A673 (cell line): ENCODE measurements at regions not wholly inside any gene's neighbourhood (a gene's known extent, or its start where the extent isn't known, plus 50 kb on each side); places are given as distances from the start of the nearest gene placed in this dataset.

Experiments used
- BruUV-seq: library from RNA; stranded (reverse); fragments of 400-500 nt; replicated peaks from 2 replicates; lab custom pipeline; 2021; lab: Mats Ljungman, UMichigan
- CTCF ChIA-PET: fragments of 300-600 bp; sonication (Branson Sonifier 250); formaldehyde crosslinking; loops from one replicate; lab custom pipeline; 2022; ENCODE audit warnings: antibody characterized with exemption; lab: Charles Lee
- POLR2A ChIA-PET: fragments of 300-600 bp; sonication (Branson Sonifier 250); formaldehyde crosslinking; loops from one replicate; lab custom pipeline; 2022; ENCODE audit warnings: antibody characterized with exemption; ENCODE audit not compliant: low non-redundant PET; lab: Charles Lee
- DNase-seq: peaks from one replicate; pipeline ENCODE4 v3.0.0-alpha.2; 2015; ENCODE audit warnings: low spot score
- H3K27ac ChIP-seq: fragments of 200-600 bp; sonication (generic); 2 replicates; pipeline ENCODE4 v1.5.1; 2016; ENCODE audit warnings: mixed run types, low read depth, mild to moderate bottlenecking, mixed read lengths, antibody characterized with exemption, low read length; ENCODE audit not compliant: poor library complexity, severe bottlenecking
- H3K27me3 ChIP-seq: fragments of 200-600 bp; sonication (generic); replicated peaks from 2 replicates; pipeline ENCODE4 v1.6.1; 2017; ENCODE audit warnings: mixed run types, low read depth, mild to moderate bottlenecking, mixed read lengths, antibody characterized with exemption, low read length; ENCODE audit not compliant: insufficient read depth, poor library complexity
- H3K36me3 ChIP-seq: fragments of 200-600 bp; sonication (generic); 2 replicates; pipeline ENCODE4 v1.6.1; 2016; ENCODE audit warnings: mixed run types, mild to moderate bottlenecking, mixed read lengths, antibody characterized with exemption, low read length; ENCODE audit not compliant: insufficient read depth, poor library complexity, severe bottlenecking
- H3K4me1 ChIP-seq: fragments of 200-600 bp; sonication (generic); 2 replicates; pipeline ENCODE4 v1.6.1; 2017; ENCODE audit warnings: mixed run types, mild to moderate bottlenecking, mixed read lengths, antibody characterized with exemption, low read length; ENCODE audit not compliant: insufficient read depth, poor library complexity, severe bottlenecking
- H3K4me3 ChIP-seq: fragments of 200-600 bp; sonication (generic); 2 replicates; pipeline ENCODE4 v1.5.1; 2016; ENCODE audit warnings: low read depth, mixed run types, mild to moderate bottlenecking, mixed read lengths, low read length; ENCODE audit not compliant: poor library complexity, severe bottlenecking
- H3K9me3 ChIP-seq: fragments of 200-600 bp; sonication (generic); 2 replicates; pipeline ENCODE4 v1.6.1; 2016; ENCODE audit warnings: mixed run types, low read depth, mild to moderate bottlenecking, mixed read lengths, antibody characterized with exemption, low read length; ENCODE audit not compliant: poor library complexity, severe bottlenecking
- CTCF ChIP-seq: fragments of 300-800, 200-600 bp; sonication (generic); conservative IDR thresholded peaks from 2 replicates; pipeline ENCODE4 v1.5.1; 2017; ENCODE audit warnings: low read depth, mild to moderate bottlenecking, antibody characterized with exemption, low read length, moderate library complexity, mixed read lengths
- EZH2 ChIP-seq: fragments of 200-600 bp; sonication (generic); IDR thresholded peaks from 2 replicates; pipeline ENCODE4 v1.6.1; 2017; ENCODE audit warnings: borderline replicate concordance, low read depth, mild to moderate bottlenecking, mixed read lengths, antibody characterized with exemption, low read length; ENCODE audit not compliant: poor library complexity, severe bottlenecking
- intact Hi-C: fragments of 100-400 bp; cut with micrococcal nuclease; formaldehyde crosslinking; loops from one replicate; pipeline ENCODE4 v1.10.0; 2022; ENCODE audit not compliant: unreplicated experiment

- DNase-seq = no peak
- Histone ChIP-seq H3K9me3 (peaks cover 9% of the 10 kb centered on the region), H3K27ac (no peak overlapping the region), H3K4me1 (no peaks in the 10 kb centered on the region), H3K36me3 (no peaks in the 10 kb centered on the region), H3K27me3 (no peaks in the 10 kb centered on the region), H3K4me3 (no peak overlapping the region)
- POLR2A ChIA-PET = no interaction called here
- BruUV-seq = no TSS peak
- CTCF ChIA-PET = no interaction called here
- intact Hi-C loops = no loop called here
- TF ChIP-seq CTCF = no peak
- no peak for TF ChIP-seq EZH2
Observed at GRCh38 chr6:156057869-156058268, 602.2 kb upstream of the NOX3 start.

DNA sequence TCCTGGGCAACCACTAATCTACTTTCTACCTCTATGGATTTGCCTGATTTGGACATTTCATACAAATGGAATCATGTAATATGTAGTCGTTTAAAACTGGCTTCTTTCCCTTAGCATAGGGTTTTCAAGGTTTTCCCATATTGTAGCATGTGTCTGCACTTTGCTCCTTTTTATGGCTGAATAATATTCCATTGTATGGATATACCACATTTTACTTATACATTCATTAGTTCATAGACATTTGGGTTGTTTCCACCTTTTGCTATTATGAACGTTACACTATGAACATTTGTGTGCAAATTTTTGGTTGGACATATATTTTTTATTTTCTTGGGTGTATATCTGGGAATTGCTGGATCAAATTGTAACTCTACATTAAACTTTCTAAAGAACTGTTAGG lies 600.4 kb upstream of the NOX3 start:
- peaks cover 9% of the 10 kb centered on the region for H3K9me3 ChIP-seq
- TF ChIP-seq CTCF = no peak
- TF ChIP-seq EZH2 = no peak
- no peaks in the 10 kb centered on the region for H3K4me1 ChIP-seq
- intact Hi-C loops = no loop called here
- no peak overlapping the region for H3K27ac ChIP-seq
- H3K36me3 ChIP-seq = no peaks in the 10 kb centered on the region
- DNase-seq = no peak
- H3K4me3 ChIP-seq = no peak overlapping the region
- no TSS peak for BruUV-seq
- ChIA-PET POLR2A (no interaction called here), CTCF (no interaction called here)
- H3K27me3 ChIP-seq = no peaks in the 10 kb centered on the region

DNA sequence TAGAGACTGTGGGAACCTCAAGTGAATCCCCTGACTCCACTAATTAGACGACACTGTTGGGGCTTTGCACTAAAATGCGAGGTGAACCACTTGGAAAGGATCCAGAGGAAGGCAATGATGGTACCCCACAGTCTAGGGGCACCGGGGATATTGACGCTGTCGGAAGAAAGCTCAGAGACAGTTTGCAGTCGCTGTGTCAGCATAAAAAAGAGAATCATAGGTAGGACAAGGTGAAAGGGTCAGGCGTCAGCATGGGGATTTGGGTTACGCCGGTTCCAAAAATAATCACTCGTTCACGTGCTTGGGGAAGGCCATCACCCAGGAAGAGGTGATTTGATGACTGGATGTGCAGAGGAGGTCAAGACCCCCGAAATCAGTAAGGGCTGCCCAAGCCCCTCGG lies 598.0 kb upstream of the NOX3 start:
- H3K9me3 ChIP-seq = peaks cover 9% of the 10 kb centered on the region
- POLR2A ChIA-PET = no interaction called here
- BruUV-seq = no TSS peak
- H3K27me3 ChIP-seq = no peaks in the 10 kb centered on the region
- no peak overlapping the region for H3K27ac ChIP-seq
- CTCF ChIA-PET = no interaction called here
- H3K4me3 ChIP-seq = no peak overlapping the region
- no peaks in the 10 kb centered on the region for H3K36me3 ChIP-seq
- DNase-seq = no peak
- H3K4me1 ChIP-seq = no peaks in the 10 kb centered on the region
- no peak for TF ChIP-seq CTCF
- TF ChIP-seq EZH2 = no peak
- intact Hi-C loops = no loop called here
